Naive B cell (primary cell): ENCODE measurements at regions not wholly inside any gene's neighbourhood (a gene's known extent, or its start where the extent isn't known, plus 50 kb on each side); places are given as distances from the start of the nearest gene placed in this dataset.
A peak's percentile ranks its signal among the peaks of the same experiment; 100 is the strongest.

Experiments
- ATAC-seq, 2 donors: fragments of 150-1000 bp; cut with Tn5 transposase; 2 replicates each; pipeline ENCODE4 v1.10.0; 2021; ENCODE audit warnings: low read depth in 2 of 2, mild to moderate bottlenecking in 2 of 2, moderate library complexity in 2 of 2
- DNase-seq: peaks from one replicate; pipeline ENCODE4 v3.0.0; 2022
- H3K27ac Mint-ChIP-seq, 6 donors: one replicate each; pipeline ENCODE4 v1.8.0; 2020 to 2022; ENCODE audit warnings: mild to moderate bottlenecking in 6 of 6, mixed read lengths in 6 of 6, moderate library complexity in 5 of 6, inconsistent platforms in 2 of 6
- H3K27me3 Mint-ChIP-seq, 3 donors: one replicate each; pipeline ENCODE4 v1.8.0; 2021 to 2022; ENCODE audit warnings: mixed read lengths in 3 of 3, mild to moderate bottlenecking in 1 of 3
- H3K36me3 Mint-ChIP-seq, 2 donors: one replicate each; pipeline ENCODE4 v1.8.0; 2020 to 2022; ENCODE audit warnings: mixed read lengths in 2 of 2, inconsistent platforms in 1 of 2, mild to moderate bottlenecking in 1 of 2
- H3K4me1 Mint-ChIP-seq, 3 donors: one replicate each; pipeline ENCODE4 v1.8.0; 2020 to 2022; ENCODE audit warnings: mixed read lengths in 3 of 3, inconsistent platforms in 1 of 3, mild to moderate bottlenecking in 1 of 3, moderate library complexity in 1 of 3
- H3K4me3 Mint-ChIP-seq, 8 donors: one replicate each; pipeline ENCODE4 v1.8.0; 2020 to 2022; ENCODE audit warnings: mild to moderate bottlenecking in 8 of 8, mixed read lengths in 8 of 8, moderate library complexity in 8 of 8, inconsistent platforms in 2 of 8
- H3K9me3 Mint-ChIP-seq, 7 donors: one replicate each; pipeline ENCODE4 v1.8.0; 2020 to 2022; ENCODE audit warnings: mixed read lengths in 7 of 7, mild to moderate bottlenecking in 5 of 7, inconsistent platforms in 2 of 7, moderate library complexity in 1 of 7

- Mint-ChIP-seq H3K27me3 (peaks cover 28 to 76% (median 42%) of the 10 kb centered on the region in 3 donors), H3K9me3 (no peaks in the 10 kb centered on the region), H3K36me3 (no peaks in the 10 kb centered on the region), H3K4me3 (no peak overlapping the region), H3K27ac (no peak overlapping the region), H3K4me1 (peaks cover 0 to 3% (median 3%) of the 10 kb centered on the region in 3 donors)
- no peak for ATAC-seq
- no peak for DNase-seq
Measured at GRCh38 chr1:30380625-30380984, 342.8 kb downstream of the MATN1 start.

GRCh38 chr1:30379684-30380624, 343.4 kb downstream of the MATN1 start:
- Mint-ChIP-seq H3K9me3 (no peaks in the 10 kb centered on the region), H3K4me3 (peak overlapping the region in 2 of 8 donors; percentile 25), H3K36me3 (no peaks in the 10 kb centered on the region), H3K27ac (peak overlapping the region in 1 of 6 donors; percentile 48), H3K4me1 (peaks cover 0 to 3% (median 3%) of the 10 kb centered on the region in 3 donors), H3K27me3 (peaks cover 28 to 72% (median 37%) of the 10 kb centered on the region in 3 donors)
- DNase-seq (peak; percentile 43), ATAC-seq (peak in 1 of 2 donors; percentile 48)

- ATAC-seq = no peak
- no peaks in the 10 kb centered on the region for H3K36me3 Mint-ChIP-seq
- no peak overlapping the region for H3K4me3 Mint-ChIP-seq
- H3K4me1 Mint-ChIP-seq = peaks cover 0 to 3% (median 3%) of the 10 kb centered on the region in 3 donors
- H3K27me3 Mint-ChIP-seq = peaks cover 28 to 75% (median 35%) of the 10 kb centered on the region in 3 donors
- H3K9me3 Mint-ChIP-seq = no peaks in the 10 kb centered on the region
- no peak overlapping the region for H3K27ac Mint-ChIP-seq
- DNase-seq = no peak
Measured at GRCh38 chr1:30378991-30379581, 344.3 kb downstream of the MATN1 start.

- Mint-ChIP-seq H3K36me3 (no peaks in the 10 kb centered on the region), H3K9me3 (no peaks in the 10 kb centered on the region), H3K4me1 (peaks cover 0 to 3% (median 3%) of the 10 kb centered on the region in 3 donors), H3K27me3 (peaks cover 24 to 79% (median 35%) of the 10 kb centered on the region in 3 donors), H3K4me3 (no peak overlapping the region), H3K27ac (peak overlapping the region in 1 of 6 donors; percentile 44)
- no peak for DNase-seq
- no peak for ATAC-seq
Measured at GRCh38 chr1:30378003-30378596, 345.3 kb downstream of the MATN1 start.

- Mint-ChIP-seq H3K36me3 (no peaks in the 10 kb centered on the region), H3K4me1 (peaks cover 0 to 3% (median 3%) of the 10 kb centered on the region in 3 donors), H3K4me3 (no peak overlapping the region), H3K9me3 (no peaks in the 10 kb centered on the region), H3K27me3 (peaks cover 18 to 73% (median 28%) of the 10 kb centered on the region in 3 donors), H3K27ac (peak overlapping the region in 1 of 6 donors; percentile 92)
- DNase-seq (no peak), ATAC-seq (no peak)
Measured at GRCh38 chr1:30377230-30378002, 346.0 kb downstream of the MATN1 start.

GRCh38 chr1:30376054-30376697, 347.2 kb downstream of the MATN1 start:
- peaks cover 17 to 66% (median 23%) of the 10 kb centered on the region in 3 donors for H3K27me3 Mint-ChIP-seq
- H3K36me3 Mint-ChIP-seq = no peaks in the 10 kb centered on the region
- H3K4me1 Mint-ChIP-seq = peaks cover 0 to 3% (median 3%) of the 10 kb centered on the region in 3 donors
- DNase-seq (no peak), ATAC-seq (no peak)
- H3K4me3 Mint-ChIP-seq = no peak overlapping the region
- H3K27ac Mint-ChIP-seq = peak overlapping the region in 2 of 6 donors; percentile 65 to 85
- H3K9me3 Mint-ChIP-seq = no peaks in the 10 kb centered on the region

GRCh38 chr1:30375156-30375555, 348.2 kb downstream of the MATN1 start:
- Mint-ChIP-seq H3K4me1 (peaks cover 0 to 3% (median 0%) of the 10 kb centered on the region in 3 donors), H3K27ac (no peak overlapping the region), H3K4me3 (no peak overlapping the region), H3K27me3 (peaks cover 12 to 56% (median 30%) of the 10 kb centered on the region in 3 donors), H3K9me3 (no peaks in the 10 kb centered on the region), H3K36me3 (no peaks in the 10 kb centered on the region)
- ATAC-seq (no peak), DNase-seq (no peak)

- no peak overlapping the region for H3K27ac Mint-ChIP-seq
- ATAC-seq = no peak
- DNase-seq = no peak
- no peaks in the 10 kb centered on the region for H3K36me3 Mint-ChIP-seq
- no peak overlapping the region for H3K4me3 Mint-ChIP-seq
- H3K4me1 Mint-ChIP-seq = peaks cover 0 to 2% (median 0%) of the 10 kb centered on the region in 3 donors
- H3K9me3 Mint-ChIP-seq = no peaks in the 10 kb centered on the region
- H3K27me3 Mint-ChIP-seq = peaks cover 11 to 50% (median 25%) of the 10 kb centered on the region in 3 donors
Measured at GRCh38 chr1:30374400-30375070, 348.9 kb downstream of the MATN1 start.

GRCh38 chr1:30373471-30374399, 349.6 kb downstream of the MATN1 start:
- Mint-ChIP-seq H3K4me1 (no peaks in the 10 kb centered on the region), H3K27me3 (peaks cover 7 to 44% (median 20%) of the 10 kb centered on the region in 3 donors), H3K36me3 (no peaks in the 10 kb centered on the region), H3K27ac (no peak overlapping the region), H3K4me3 (no peak overlapping the region), H3K9me3 (no peaks in the 10 kb centered on the region)
- no peak for DNase-seq
- no peak for ATAC-seq

GRCh38 chr1:30372792-30373433, 350.5 kb downstream of the MATN1 start:
- ATAC-seq = no peak

More at GRCh38 chr1:30372792-30373433, 350.5 kb downstream of the MATN1 start:
- peaks cover 0 to 1% (median 0%) of the 10 kb centered on the region in 7 donors for H3K9me3 Mint-ChIP-seq
- no peak overlapping the region for H3K27ac Mint-ChIP-seq
- no peaks in the 10 kb centered on the region for H3K36me3 Mint-ChIP-seq
- H3K4me3 Mint-ChIP-seq = no peak overlapping the region
- H3K27me3 Mint-ChIP-seq = peaks cover 10 to 37% (median 24%) of the 10 kb centered on the region in 3 donors
- H3K4me1 Mint-ChIP-seq = no peaks in the 10 kb centered on the region
- no peak for DNase-seq
